Progenitor cell of endocrine pancreas (in vitro differentiated cells): ENCODE measurements at regions not wholly inside any gene's neighbourhood (a gene's known extent, or its start where the extent isn't known, plus 50 kb on each side); places are given as distances from the start of the nearest gene placed in this dataset.

Experiments used
- DNase-seq: peaks from one replicate; pipeline ENCODE4 v3.0.0; 2021; ENCODE audit warnings: low spot score; ENCODE audit not compliant: unreplicated experiment
- H3K27ac Mint-ChIP-seq: 2 replicates; pipeline ENCODE4 v1.8.0; 2021; ENCODE audit warnings: mild to moderate bottlenecking, moderate library complexity, mixed read lengths
- H3K27me3 Mint-ChIP-seq: 2 replicates; pipeline ENCODE4 v1.8.0; 2021; ENCODE audit warnings: mixed read lengths
- H3K36me3 Mint-ChIP-seq: 2 replicates; pipeline ENCODE4 v1.8.0; 2022; ENCODE audit warnings: mixed read lengths; ENCODE audit not compliant: insufficient read depth
- H3K4me1 Mint-ChIP-seq: 2 replicates; pipeline ENCODE4 v1.8.0; 2021; ENCODE audit warnings: low read depth, mixed read lengths
- H3K4me3 Mint-ChIP-seq: 2 replicates; pipeline ENCODE4 v1.8.0; 2021; ENCODE audit warnings: low read depth, mild to moderate bottlenecking, moderate library complexity, mixed read lengths
- H3K9me3 Mint-ChIP-seq: 2 replicates; pipeline ENCODE4 v1.8.0; 2021; ENCODE audit warnings: low read depth, mixed read lengths
- TF ChIP-seq, protein P1 (sequence below): fragments of 200-600 bp; sonication (generic); IDR thresholded peaks from one replicate; pipeline ENCODE4 v1.5.0; 2021; ENCODE audit warnings: antibody characterized with exemption, mild to moderate bottlenecking; ENCODE audit not compliant: unreplicated experiment

DNA sequence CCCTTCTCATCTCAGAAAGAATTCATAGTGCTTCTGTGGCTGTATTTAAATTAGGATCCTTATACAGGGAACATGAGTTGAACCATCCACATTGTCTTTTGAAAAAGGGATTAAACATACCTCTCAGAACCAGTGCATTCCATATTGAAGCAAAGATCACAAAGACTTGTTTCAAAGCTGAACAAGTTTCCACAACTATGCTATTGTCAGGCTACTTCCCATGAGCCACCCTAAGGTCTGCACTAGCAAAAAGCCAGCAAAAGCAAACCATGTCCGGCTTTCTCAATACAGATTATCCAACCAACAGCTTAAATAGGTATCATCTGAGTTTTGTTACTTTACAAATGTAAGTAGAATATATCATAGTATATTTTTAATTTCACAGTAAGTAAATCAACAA, 78.1 kb downstream of the SCG2 start:
- Mint-ChIP-seq H3K36me3 (no peaks in the 10 kb centered on the region), H3K27me3 (no peaks in the 10 kb centered on the region), H3K4me1 (peaks cover 1% of the 10 kb centered on the region), H3K9me3 (no peaks in the 10 kb centered on the region), H3K27ac (no peak overlapping the region), H3K4me3 (no peak overlapping the region)
- DNase-seq = no peak
- TF ChIP-seq, protein P1, sequence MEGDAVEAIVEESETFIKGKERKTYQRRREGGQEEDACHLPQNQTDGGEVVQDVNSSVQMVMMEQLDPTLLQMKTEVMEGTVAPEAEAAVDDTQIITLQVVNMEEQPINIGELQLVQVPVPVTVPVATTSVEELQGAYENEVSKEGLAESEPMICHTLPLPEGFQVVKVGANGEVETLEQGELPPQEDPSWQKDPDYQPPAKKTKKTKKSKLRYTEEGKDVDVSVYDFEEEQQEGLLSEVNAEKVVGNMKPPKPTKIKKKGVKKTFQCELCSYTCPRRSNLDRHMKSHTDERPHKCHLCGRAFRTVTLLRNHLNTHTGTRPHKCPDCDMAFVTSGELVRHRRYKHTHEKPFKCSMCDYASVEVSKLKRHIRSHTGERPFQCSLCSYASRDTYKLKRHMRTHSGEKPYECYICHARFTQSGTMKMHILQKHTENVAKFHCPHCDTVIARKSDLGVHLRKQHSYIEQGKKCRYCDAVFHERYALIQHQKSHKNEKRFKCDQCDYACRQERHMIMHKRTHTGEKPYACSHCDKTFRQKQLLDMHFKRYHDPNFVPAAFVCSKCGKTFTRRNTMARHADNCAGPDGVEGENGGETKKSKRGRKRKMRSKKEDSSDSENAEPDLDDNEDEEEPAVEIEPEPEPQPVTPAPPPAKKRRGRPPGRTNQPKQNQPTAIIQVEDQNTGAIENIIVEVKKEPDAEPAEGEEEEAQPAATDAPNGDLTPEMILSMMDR = no peak

DNA sequence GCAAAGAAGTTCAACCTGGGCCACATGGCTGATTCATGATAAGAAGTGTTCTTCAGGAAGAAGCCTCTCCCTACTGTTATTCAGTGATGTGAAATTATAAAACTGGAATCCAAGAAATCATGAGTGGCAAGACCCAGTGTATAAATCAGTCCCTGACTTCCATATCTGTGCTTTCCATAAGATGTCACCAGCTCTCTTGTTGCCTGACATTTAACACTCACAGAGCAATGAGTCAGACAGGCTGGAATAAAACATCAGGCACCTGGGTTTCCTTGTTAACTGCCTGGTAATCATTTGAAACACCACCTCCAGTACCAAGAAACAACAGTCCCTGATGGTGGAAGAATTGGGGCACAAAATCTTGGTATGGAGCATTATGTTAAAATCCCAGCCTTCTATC, 76.1 kb downstream of the SCG2 start:
- no peak for DNase-seq
- no peaks in the 10 kb centered on the region for H3K9me3 Mint-ChIP-seq
- no peaks in the 10 kb centered on the region for H3K36me3 Mint-ChIP-seq
- TF ChIP-seq, protein P1 = no peak
- no peak overlapping the region for H3K4me3 Mint-ChIP-seq
- peaks cover 1% of the 10 kb centered on the region for H3K4me1 Mint-ChIP-seq
- H3K27ac Mint-ChIP-seq = no peak overlapping the region
- H3K27me3 Mint-ChIP-seq = no peaks in the 10 kb centered on the region

DNA sequence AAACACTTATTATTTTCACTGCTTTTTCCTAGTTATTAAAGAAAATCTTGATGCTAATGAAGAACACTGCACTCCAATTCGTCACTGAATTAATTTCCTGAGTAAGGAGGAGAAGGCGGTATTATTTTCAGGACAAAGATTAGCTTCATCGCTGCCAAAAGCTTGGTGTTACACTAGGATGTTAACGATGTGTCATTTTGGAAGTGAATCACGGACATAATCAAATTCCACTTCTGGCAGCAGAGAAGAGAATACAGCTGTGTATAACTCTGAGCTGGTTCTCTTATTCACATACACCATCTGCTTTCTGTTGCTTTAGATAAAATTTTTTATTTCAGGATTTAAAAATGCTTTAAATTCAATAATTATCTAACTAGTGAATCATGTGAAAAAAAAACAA, 74.1 kb downstream of the SCG2 start:
- Mint-ChIP-seq H3K4me1 (peaks cover 1% of the 10 kb centered on the region), H3K4me3 (no peak overlapping the region), H3K9me3 (no peaks in the 10 kb centered on the region), H3K27me3 (no peaks in the 10 kb centered on the region), H3K36me3 (no peaks in the 10 kb centered on the region), H3K27ac (no peak overlapping the region)
- DNase-seq = no peak
- TF ChIP-seq, protein P1 = no peak

DNA sequence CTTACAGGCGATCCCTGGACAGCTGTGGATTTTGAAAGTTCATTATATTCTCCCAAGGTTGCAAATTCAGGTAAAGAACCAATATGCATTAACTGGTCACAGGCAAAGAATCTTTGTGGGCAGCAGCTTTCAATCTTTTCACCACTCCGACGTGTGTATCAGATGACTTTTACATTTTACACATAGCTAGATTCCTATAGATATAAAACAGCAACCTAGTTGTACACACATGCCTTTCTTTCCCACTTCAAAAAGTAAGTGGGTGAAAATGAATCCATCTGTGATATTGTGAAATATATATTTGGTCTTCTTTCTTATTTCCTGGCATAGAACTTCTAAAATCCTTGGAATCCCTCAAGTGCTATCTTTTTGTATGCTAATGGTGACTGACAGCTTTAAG, 72.5 kb downstream of the SCG2 start:
- Mint-ChIP-seq H3K4me3 (no peak overlapping the region), H3K4me1 (peaks cover 1% of the 10 kb centered on the region), H3K27ac (no peak overlapping the region), H3K27me3 (no peaks in the 10 kb centered on the region), H3K36me3 (no peaks in the 10 kb centered on the region), H3K9me3 (no peaks in the 10 kb centered on the region)
- TF ChIP-seq, protein P1 = no peak
- no peak for DNase-seq

DNA sequence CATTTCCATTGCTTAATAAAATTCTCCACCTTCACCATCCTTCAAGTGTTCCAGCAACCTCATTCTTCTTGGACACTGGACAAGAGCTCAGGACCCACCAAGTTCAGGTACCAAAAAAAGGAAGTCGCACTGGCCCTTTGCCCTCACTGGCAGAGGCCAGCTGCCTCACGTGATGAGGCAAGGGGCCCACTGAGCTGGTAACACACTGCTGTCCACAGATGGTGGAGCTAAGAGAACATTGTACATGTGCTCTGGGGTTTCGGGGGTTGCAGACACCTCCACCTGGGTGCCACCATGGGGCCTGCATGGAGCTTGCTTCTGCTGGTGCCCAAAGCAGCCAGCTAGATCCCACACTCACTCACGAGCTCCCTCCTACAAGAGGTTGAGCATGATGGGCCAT, 71.3 kb downstream of the SCG2 start:
- Mint-ChIP-seq H3K9me3 (no peaks in the 10 kb centered on the region), H3K4me3 (no peak overlapping the region), H3K4me1 (peaks cover 1% of the 10 kb centered on the region), H3K27ac (no peak overlapping the region), H3K36me3 (no peaks in the 10 kb centered on the region), H3K27me3 (no peaks in the 10 kb centered on the region)
- TF ChIP-seq, protein P1 = no peak
- no peak for DNase-seq
